Aorta (tissue), 5 donors: ENCODE measurements at regions not wholly inside any gene's neighbourhood (a gene's known extent, or its start where the extent isn't known, plus 50 kb on each side); places are given as distances from the start of the nearest gene placed in this dataset.
A peak's percentile ranks its signal among the peaks of the same experiment; 100 is the strongest.

Experiments
- ATAC-seq: fragments of 200-7000 bp; cut with Tn5 transposase; one replicate; pipeline ENCODE4 v1.9.1; 2022; ENCODE audit warnings: moderate library complexity; ENCODE audit not compliant: low FRiP score
- DNase-seq, 2 donors: peaks; one replicate each; pipeline ENCODE4 v3.0.0-alpha.2; 2020
- H3K27ac ChIP-seq, 2 donors: one replicate each; pipeline ENCODE4 v1.5.1; 2013; ENCODE audit warnings: low read length in 2 of 2, mild to moderate bottlenecking in 2 of 2, moderate library complexity in 2 of 2, control low read depth in 1 of 2, inconsistent platforms in 1 of 2, low read depth in 1 of 2
- H3K27me3 ChIP-seq, 2 donors: one replicate each; pipeline ENCODE4 v1.6.1; 2013; ENCODE audit warnings: control low read depth in 1 of 2, low read length in 1 of 2, mild to moderate bottlenecking in 1 of 2, moderate library complexity in 1 of 2; ENCODE audit not compliant: insufficient read depth in 2 of 2, control insufficient read depth in 1 of 2
- H3K36me3 ChIP-seq, 2 donors: one replicate each; pipeline ENCODE4 v1.6.1; 2013; ENCODE audit warnings: control low read depth in 1 of 2, low read length in 1 of 2, mild to moderate bottlenecking in 1 of 2; ENCODE audit not compliant: insufficient read depth in 2 of 2, control insufficient read depth in 1 of 2
- H3K4me1 ChIP-seq, 2 donors: one replicate each; pipeline ENCODE4 v1.6.1; 2013; ENCODE audit warnings: low read length in 2 of 2, control low read depth in 1 of 2, mild to moderate bottlenecking in 1 of 2, moderate library complexity in 1 of 2; ENCODE audit not compliant: insufficient read depth in 2 of 2, control insufficient read depth in 1 of 2
- H3K4me3 ChIP-seq, 2 donors: one replicate each; pipeline ENCODE4 v1.5.1; 2013; ENCODE audit warnings: low read length in 2 of 2, control low read depth in 1 of 2, mild to moderate bottlenecking in 1 of 2
- H3K9me3 ChIP-seq: one replicate; pipeline ENCODE4 v1.6.1; 2013; ENCODE audit warnings: mild to moderate bottlenecking, low read length; ENCODE audit not compliant: control insufficient read depth
- WGBS, 2 donors: extraction: QIAGEN DNeasy Blood & Tissue Kit; methylation state at CpG; one replicate each; pipeline ENCODE4 v1.1.7; 2013; 5-methylcytosine and 5-hydroxymethylcytosine counted together
- intact Hi-C, 2 donors: fragments of 100-400 bp; cut with DNase I; formaldehyde crosslinking; loops; one replicate each; pipeline versions ENCODE4 v1.14.2 to v1.15.0; 2022
- donor health status: healthy with polysubstance abuse.
- donor health status: Bipolar disorder and iron deficiency.
- donor health status: DM: no; HTN: no; CAD: no.
- donor health status: DM: no; HTN: no; CAD: no.
- donor health status: DM: yes; HTN: yes; CAD: no.

GRCh38 chr3:168877899-168878298 is 782.2 kb upstream of the GOLIM4 start:
- Histone ChIP-seq H3K4me1 (no peaks in the 10 kb centered on the region), H3K27ac (no peak overlapping the region), H3K36me3 (no peaks in the 10 kb centered on the region), H3K4me3 (no peak overlapping the region), H3K9me3 (no peaks in the 10 kb centered on the region), H3K27me3 (no peaks in the 10 kb centered on the region)
- 81 to 97% methylated on average over 1 of the region's 1 CpG for WGBS, 2 donors
- intact Hi-C loops: no loop called here
- ATAC-seq (no peak), DNase-seq (no peak)

GRCh38 chr3:168876346-168877035 is 780.8 kb upstream of the GOLIM4 start:
- H3K4me3 ChIP-seq: no peak overlapping the region
- DNase-seq (no peak), ATAC-seq (no peak)
- WGBS, 2 donors: 59 to 63% methylated on average over 4 of the region's 4 CpGs
- no peaks in the 10 kb centered on the region for H3K9me3 ChIP-seq
- H3K27ac ChIP-seq: no peak overlapping the region
- no peaks in the 10 kb centered on the region for H3K4me1 ChIP-seq
- no peaks in the 10 kb centered on the region for H3K36me3 ChIP-seq
- H3K27me3 ChIP-seq: no peaks in the 10 kb centered on the region
- intact Hi-C loops: no loop called here

- H3K9me3 ChIP-seq: no peaks in the 10 kb centered on the region
- H3K4me3 ChIP-seq: no peak overlapping the region
- no peaks in the 10 kb centered on the region for H3K36me3 ChIP-seq
- H3K4me1 ChIP-seq: no peaks in the 10 kb centered on the region
- no peaks in the 10 kb centered on the region for H3K27me3 ChIP-seq
- intact Hi-C loops: no loop called here
- no peak for ATAC-seq
- H3K27ac ChIP-seq: no peak overlapping the region
- 84% methylated on average over 3 of the region's 3 CpGs for WGBS, 2 donors
- DNase-seq: no peak
These were observed 777.1 kb upstream of the GOLIM4 start for GRCh38 chr3:168872826-168873225.

GRCh38 chr3:168870892-168871291 is 775.2 kb upstream of the GOLIM4 start:
- intact Hi-C loops: no loop called here
- no peaks in the 10 kb centered on the region for H3K4me1 ChIP-seq
- H3K9me3 ChIP-seq: no peaks in the 10 kb centered on the region
- no peak overlapping the region for H3K4me3 ChIP-seq
- WGBS, 2 donors: 62 to 65% methylated on average over 2 of the region's 2 CpGs
- no peaks in the 10 kb centered on the region for H3K27me3 ChIP-seq
- DNase-seq: no peak
- ATAC-seq: no peak
- H3K27ac ChIP-seq: no peak overlapping the region
- no peaks in the 10 kb centered on the region for H3K36me3 ChIP-seq

- H3K36me3 ChIP-seq: no peaks in the 10 kb centered on the region
- 0% methylated on average over 1 of the region's 1 CpG for WGBS, 2 donors
- no peaks in the 10 kb centered on the region for H3K4me1 ChIP-seq
- no peaks in the 10 kb centered on the region for H3K9me3 ChIP-seq
- H3K27me3 ChIP-seq: no peaks in the 10 kb centered on the region
- ATAC-seq (no peak), DNase-seq (no peak)
- H3K4me3 ChIP-seq: peak overlapping the region; percentile 36 to 38
- intact Hi-C loops: loop anchor here (10.0 kb wide), 2 partner anchors 810 to 880 kb away; no protein-coding TSS in a partner anchor
- H3K27ac ChIP-seq: no peak overlapping the region
These were observed 769.4 kb upstream of the GOLIM4 start for GRCh38 chr3:168865022-168865551.

- no peaks in the 10 kb centered on the region for H3K4me1 ChIP-seq
- ATAC-seq (no peak), DNase-seq (no peak)
- H3K9me3 ChIP-seq: no peaks in the 10 kb centered on the region
- H3K4me3 ChIP-seq: peak overlapping the region; percentile 36 to 38
- intact Hi-C loops: loop anchor here (5.0 to 10.0 kb wide), 3 partner anchors 810 to 880 kb away; no protein-coding TSS in a partner anchor
- H3K27ac ChIP-seq: no peak overlapping the region
- H3K36me3 ChIP-seq: no peaks in the 10 kb centered on the region
- H3K27me3 ChIP-seq: no peaks in the 10 kb centered on the region
- WGBS, 2 donors: 8 to 10% methylated on average over 14 of the region's 14 CpGs
These were observed 768.6 kb upstream of the GOLIM4 start for GRCh38 chr3:168864107-168865021.

- Histone ChIP-seq H3K27me3 (no peaks in the 10 kb centered on the region), H3K27ac (no peak overlapping the region), H3K4me3 (no peak overlapping the region), H3K36me3 (no peaks in the 10 kb centered on the region), H3K4me1 (no peaks in the 10 kb centered on the region), H3K9me3 (no peaks in the 10 kb centered on the region)
- intact Hi-C loops: loop anchor here (5.0 to 10.0 kb wide), 3 partner anchors 811 to 881 kb away; no protein-coding TSS in a partner anchor
- DNase-seq: no peak
- ATAC-seq: no peak
- WGBS, 2 donors: 65 to 71% methylated on average over 2 of the region's 2 CpGs
These were observed 767.8 kb upstream of the GOLIM4 start for GRCh38 chr3:168863561-168863960.

GRCh38 chr3:168862466-168862865 is 766.7 kb upstream of the GOLIM4 start:
- DNase-seq: no peak

More at GRCh38 chr3:168862466-168862865, 766.7 kb upstream of the GOLIM4 start:
- intact Hi-C loops: loop anchor here (5.0 to 10.0 kb wide), 3 partner anchors 812 to 882 kb away; no protein-coding TSS in a partner anchor
- WGBS, 2 donors: 81 to 88% methylated on average over 1 of the region's 1 CpG
- Histone ChIP-seq H3K4me1 (no peaks in the 10 kb centered on the region), H3K27me3 (no peaks in the 10 kb centered on the region), H3K9me3 (no peaks in the 10 kb centered on the region), H3K4me3 (no peak overlapping the region), H3K27ac (no peak overlapping the region), H3K36me3 (no peaks in the 10 kb centered on the region)
- ATAC-seq: no peak
